T-helper 2 cell (primary cell): ENCODE measurements at regions not wholly inside any gene's neighbourhood (a gene's known extent, or its start where the extent isn't known, plus 50 kb on each side); places are given as distances from the start of the nearest gene placed in this dataset.
"Not testable (repeated sequence)": the region's sequence is repeated elsewhere in the genome, so short reads cannot be mapped to it uniquely, and the experiment has no call there.

Experiments used
- DNase-seq, 5 experiments: peaks; one replicate each; pipeline versions ENCODE4 v3.0.0 to v3.0.0-alpha.2; 2012 to 2022

- no peak for DNase-seq
These were observed 68.1 kb upstream of the CCND1 start for GRCh38 chr11:69572861-69573260.

- no peak for DNase-seq
These were observed 67.0 kb upstream of the CCND1 start for GRCh38 chr11:69573761-69574607.

- DNase-seq, result no peak
These were observed 66.2 kb upstream of the CCND1 start for GRCh38 chr11:69574608-69575255.

- DNase-seq, result no peak
These were observed 65.5 kb upstream of the CCND1 start for GRCh38 chr11:69575296-69576068.

GRCh38 chr11:69576069-69576782 is 64.7 kb upstream of the CCND1 start:
- DNase-seq, result no peak

- no peak for DNase-seq
These were observed 62.8 kb upstream of the CCND1 start for GRCh38 chr11:69578167-69578566.

GRCh38 chr11:69580529-69580928 is 60.4 kb upstream of the CCND1 start:
- DNase-seq, result no peak

- no peak for DNase-seq
These were observed 58.0 kb upstream of the CCND1 start for GRCh38 chr11:69582756-69583467.

GRCh38 chr11:69584160-69584559 is 56.8 kb upstream of the CCND1 start:
- DNase-seq, result no peak

- no peak for DNase-seq
These were observed 55.6 kb upstream of the CCND1 start for GRCh38 chr11:69585385-69585784.

GRCh38 chr11:69587454-69588090 is 53.4 kb upstream of the CCND1 start:
- DNase-seq, result no peak

GRCh38 chr11:69588270-69588669 is 52.7 kb upstream of the CCND1 start:
- DNase-seq, result no peak

- not testable (repeated sequence) for DNase-seq
These were observed 50.9 kb upstream of the CCND1 start for GRCh38 chr11:69590088-69590487.
